Stimulated activated CD4-positive, alpha-beta T cell treated with anti-CD3 and anti-CD28 coated beads, Interleukin-2, amount 100 ng/mL, for 24 hours (primary cell): ENCODE measurements at regions not wholly inside any gene's neighbourhood (a gene's known extent, or its start where the extent isn't known, plus 50 kb on each side); places are given as distances from the start of the nearest gene placed in this dataset.

Experiments
- DNase-seq, 2 donors: peaks; one replicate each; pipeline ENCODE4 v3.0.0-alpha.2; 2020

DNA sequence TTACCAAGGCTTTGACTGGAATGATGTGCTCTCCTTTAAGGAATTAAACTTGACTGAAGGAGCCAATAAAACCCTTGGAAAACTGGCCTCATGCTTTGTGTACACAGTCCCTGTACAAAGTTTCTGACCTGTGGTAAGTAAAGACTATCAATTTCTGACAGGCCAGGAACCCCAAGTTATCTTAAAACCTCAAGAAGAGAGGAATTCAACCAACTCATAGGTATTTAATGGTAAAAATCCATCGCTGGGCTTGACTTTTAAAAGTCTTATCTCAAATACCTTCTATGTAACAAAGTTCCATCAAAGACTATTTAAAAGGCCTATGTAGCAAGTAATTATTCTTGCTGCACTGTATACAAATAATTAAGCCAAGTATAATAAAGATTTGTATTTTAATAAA lies 103.7 kb upstream of the TENT5D start:
- no peak for DNase-seq

DNA sequence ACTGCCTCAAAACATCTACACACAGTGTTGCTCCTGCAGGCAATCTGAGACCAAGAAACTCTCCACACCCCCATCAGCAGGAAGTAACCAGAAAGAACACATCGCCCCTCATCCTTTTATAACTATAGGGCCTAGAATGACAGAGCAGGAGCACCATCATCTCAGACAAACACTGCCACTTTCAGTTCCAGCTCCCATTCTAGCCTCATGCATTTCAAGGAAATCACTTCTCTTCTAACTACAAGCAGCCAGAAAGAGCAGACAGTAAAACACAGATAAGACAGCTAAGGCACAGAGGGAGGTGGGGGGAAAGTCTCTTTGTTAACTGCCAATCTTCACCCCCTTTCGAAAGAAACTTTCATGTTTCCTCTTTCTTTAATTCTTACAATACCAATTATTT lies 102.6 kb upstream of the TENT5D start:
- no peak for DNase-seq

DNA sequence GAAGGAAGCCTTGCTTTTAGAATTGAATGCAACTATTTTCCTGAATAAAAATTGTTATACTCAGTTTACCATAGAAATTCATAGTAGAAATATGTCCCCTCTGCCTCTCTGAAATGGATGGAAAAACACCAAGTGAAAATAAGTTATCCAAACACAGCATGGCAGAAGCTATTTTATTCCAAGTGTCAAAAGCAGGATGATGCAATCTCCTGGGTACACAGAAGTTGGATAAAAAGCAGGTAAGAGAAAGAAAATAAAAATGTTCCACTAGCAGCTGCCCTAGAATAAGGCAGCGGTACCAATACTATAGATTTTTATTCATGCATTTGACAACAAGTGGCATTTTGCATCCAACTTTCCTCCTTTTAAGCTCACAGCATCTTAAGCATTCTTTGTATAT lies 89.0 kb upstream of the TENT5D start:
- no peak for DNase-seq

DNA sequence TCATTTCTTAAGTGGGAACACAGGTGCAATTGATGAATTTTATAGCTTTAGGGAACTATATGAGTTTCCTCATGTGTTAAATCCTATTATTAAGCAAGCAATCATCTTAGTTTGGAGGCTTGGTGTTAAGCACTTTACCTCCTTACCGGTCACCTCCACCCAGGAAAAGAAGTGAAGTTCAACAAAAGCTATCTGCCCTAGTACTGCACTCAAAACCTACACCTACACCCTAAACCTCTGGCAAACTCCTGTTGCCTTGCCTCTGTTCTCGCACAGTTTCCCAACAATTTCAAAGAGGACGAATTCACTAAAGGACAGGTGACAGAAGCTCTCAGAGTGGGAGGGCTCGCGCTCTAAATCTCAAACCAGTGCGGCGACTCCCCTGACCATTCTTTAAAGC lies 85.7 kb upstream of the TENT5D start:
- DNase-seq = no peak

DNA sequence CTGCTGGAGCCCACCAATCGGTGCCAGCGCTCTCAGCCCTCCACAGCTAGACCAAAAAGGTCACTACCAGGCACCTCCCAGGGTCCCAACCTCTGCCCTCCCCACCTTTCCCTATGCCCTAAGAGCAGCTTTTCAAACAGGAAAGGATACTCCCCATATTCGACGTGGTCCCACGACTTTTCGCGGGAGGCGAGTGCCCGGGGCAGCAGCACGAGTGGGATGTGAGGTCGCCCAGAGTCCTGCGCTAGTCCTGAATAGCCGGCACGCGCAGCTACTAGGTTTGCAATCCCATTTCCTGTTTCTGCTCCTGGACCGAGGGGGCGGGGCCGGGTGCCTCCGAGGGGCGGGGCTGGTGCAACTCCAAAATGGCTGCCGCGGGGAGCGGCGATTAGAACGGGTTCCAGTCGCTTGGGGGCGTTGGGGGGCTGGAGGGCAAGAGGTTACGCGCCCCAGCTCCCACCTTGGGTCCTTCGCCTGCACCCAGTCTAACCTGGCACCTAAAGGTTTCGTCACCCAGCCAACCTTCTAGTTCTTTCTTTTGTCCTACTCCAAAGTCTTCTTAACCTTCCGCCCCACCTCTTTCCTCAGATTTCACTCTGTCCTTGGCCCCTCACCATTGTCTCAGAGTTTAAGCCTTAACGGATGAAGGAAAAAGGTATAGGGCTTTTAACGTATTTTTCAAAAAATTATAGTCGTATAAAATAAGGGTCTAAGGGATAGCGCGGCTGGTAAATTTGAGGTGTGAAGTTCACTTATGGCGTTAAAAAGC lies 85.0 kb upstream of the TENT5D start:
- DNase-seq = peak; percentile 14 to 18

DNA sequence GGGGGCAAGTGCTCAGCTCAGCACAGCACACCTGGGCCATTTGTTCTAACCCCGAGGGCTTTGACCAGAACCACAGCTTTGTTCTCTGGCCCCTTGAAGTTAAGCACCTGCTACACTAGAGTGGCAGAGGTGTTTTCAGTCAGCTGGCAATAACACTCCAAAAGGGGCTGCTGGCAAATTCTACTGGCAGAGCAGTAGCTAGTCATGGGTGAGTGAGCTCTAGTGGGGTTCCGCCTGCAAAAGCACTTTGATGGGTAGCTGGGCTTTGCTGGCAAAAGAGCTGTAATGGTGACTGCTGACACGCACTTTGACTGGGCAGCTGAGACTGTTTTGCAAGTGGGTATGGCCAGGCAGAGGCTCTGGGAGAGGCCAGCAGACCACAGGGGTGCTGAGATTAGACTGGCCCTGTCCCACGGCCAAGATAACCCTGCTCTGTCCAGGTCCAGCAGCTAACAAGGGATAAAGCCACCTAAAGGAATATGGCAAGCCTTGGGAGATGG lies 65.2 kb upstream of the TENT5D start:
- DNase-seq = no peak
